ENCODE measurements at regions not wholly inside any gene's neighbourhood (a gene's known extent, or its start where the extent isn't known, plus 50 kb on each side); places are given as distances from the start of the nearest gene placed in this dataset.

DNA sequence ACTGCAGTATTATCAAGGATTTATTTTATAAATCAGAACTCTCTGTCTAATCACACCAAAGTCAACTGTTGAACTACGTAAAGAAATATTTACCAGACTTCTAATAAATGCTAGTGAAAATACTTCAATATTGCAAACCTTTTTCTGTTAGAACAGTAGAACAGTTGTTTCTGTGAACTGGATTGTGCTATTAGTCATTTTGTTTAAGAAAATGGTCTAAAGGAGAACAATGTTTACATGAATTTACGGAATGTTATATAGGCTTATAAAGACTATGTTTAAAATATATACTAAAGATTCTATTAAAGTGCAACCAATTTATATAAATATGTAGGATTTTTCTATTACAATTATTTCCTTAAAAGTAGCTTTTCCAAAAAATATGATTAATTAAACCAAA, 471.4 kb downstream of the FSCB start:
- H3K36me3 ChIP-seq (replicated peaks in 1 of 2; ENCODE audit: control insufficient read depth in 1 of 2, insufficient read depth in 2 of 2, low read length in 1 of 2) = no peaks in the 10 kb centered on the region
- 22% methylated on average over 2 of the region's 2 CpGs for WGBS (ENCODE audit: low lambda C conversion rate)
- no peak overlapping the region for H2AFZ ChIP-seq (ENCODE audit: low read depth)
- no peak overlapping the region for H3K4me2 ChIP-seq
- no peaks in the 10 kb centered on the region for H3K27me3 ChIP-seq (ENCODE audit: insufficient read depth)
- no peak for TF ChIP-seq ELF1 (IDR thresholded peaks at IDR 0.05)
- no peak for TF ChIP-seq SIN3A (IDR thresholded peaks at IDR 0.05; ENCODE audit: borderline replicate concordance, low read depth, low read length)
- no peak for TF ChIP-seq NFIC (IDR thresholded peaks at IDR 0.05; ENCODE audit: borderline replicate concordance)
- TF ChIP-seq, protein P1, sequence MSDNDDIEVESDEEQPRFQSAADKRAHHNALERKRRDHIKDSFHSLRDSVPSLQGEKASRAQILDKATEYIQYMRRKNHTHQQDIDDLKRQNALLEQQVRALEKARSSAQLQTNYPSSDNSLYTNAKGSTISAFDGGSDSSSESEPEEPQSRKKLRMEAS (IDR thresholded peaks at IDR 0.05; ENCODE audit: low read depth) = no peak
- TF ChIP-seq EP300 (IDR thresholded peaks at IDR 0.05; ENCODE audit: borderline replicate concordance in 1 of 2, low read depth in 1 of 2, low read length in 1 of 2) = no peak
- no peak for TF ChIP-seq GABPA (IDR thresholded peaks at IDR 0.05; ENCODE audit: low read depth)
- TF ChIP-seq, protein P2, sequence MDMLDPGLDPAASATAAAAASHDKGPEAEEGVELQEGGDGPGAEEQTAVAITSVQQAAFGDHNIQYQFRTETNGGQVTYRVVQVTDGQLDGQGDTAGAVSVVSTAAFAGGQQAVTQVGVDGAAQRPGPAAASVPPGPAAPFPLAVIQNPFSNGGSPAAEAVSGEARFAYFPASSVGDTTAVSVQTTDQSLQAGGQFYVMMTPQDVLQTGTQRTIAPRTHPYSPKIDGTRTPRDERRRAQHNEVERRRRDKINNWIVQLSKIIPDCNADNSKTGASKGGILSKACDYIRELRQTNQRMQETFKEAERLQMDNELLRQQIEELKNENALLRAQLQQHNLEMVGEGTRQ (IDR thresholded peaks at IDR 0.05; ENCODE audit: borderline replicate concordance, low read depth, low read length) = no peak
- no peaks in the 10 kb centered on the region for H3K9me2 ChIP-seq
- H4K20me1 ChIP-seq (ENCODE audit: insufficient read depth) = no peaks in the 10 kb centered on the region
- no peaks in the 10 kb centered on the region for H3K79me2 ChIP-seq (ENCODE audit: insufficient read depth)
- CTCF ChIA-PET = no interaction called here
- no peak for DNase-seq
- H3K4me3 ChIP-seq (ENCODE audit: low read depth in 2 of 2, low read length in 1 of 2) = no peak overlapping the region
- no peaks in the 10 kb centered on the region for H3K4me1 ChIP-seq (ENCODE audit: control insufficient read depth in 1 of 2, insufficient read depth in 2 of 2, low read depth in 1 of 2, low read length in 1 of 2)
- no peaks in the 10 kb centered on the region for H3F3A ChIP-seq (replicated peaks; ENCODE audit: insufficient read depth)
- no peak overlapping the region for H3K9ac ChIP-seq
- POLR2A ChIA-PET = no interaction called here
- H3K27ac ChIP-seq (ENCODE audit: low read depth in 2 of 2, low read length in 1 of 2) = no peak overlapping the region
- H3K9me3 ChIP-seq = no peaks in the 10 kb centered on the region

DNA sequence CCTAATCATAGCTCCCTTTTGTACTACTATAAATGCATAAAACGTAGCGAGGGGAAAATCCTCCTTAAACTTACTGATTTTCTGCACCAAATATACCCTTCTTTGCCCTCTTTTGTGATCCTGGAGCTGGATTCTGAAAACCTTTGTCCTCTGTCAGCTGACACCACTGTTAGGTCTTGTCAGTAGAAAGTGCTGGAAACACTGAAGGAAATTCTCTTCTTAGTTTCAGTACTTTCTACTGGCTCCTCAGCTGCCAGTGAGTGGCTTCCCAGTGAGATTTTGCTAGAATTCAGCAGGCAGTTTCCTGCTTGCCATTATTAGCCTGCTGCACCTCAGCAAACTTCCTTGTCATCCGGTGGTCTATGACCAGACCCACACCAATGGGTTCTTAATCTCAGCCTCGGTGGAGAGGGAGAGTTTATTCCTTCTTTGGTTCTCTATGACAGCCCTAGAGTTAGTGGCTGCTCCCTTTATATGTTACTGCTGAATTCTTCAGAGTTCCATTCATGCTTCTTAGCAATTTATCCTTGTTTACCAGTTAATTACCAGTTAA, 476.2 kb downstream of the FSCB start:
- Histone ChIP-seq H3K9me3 (no peaks in the 10 kb centered on the region), H3K27ac (ENCODE audit: low read depth in 2 of 2, low read length in 1 of 2) (no peak overlapping the region), H3K36me3 (replicated peaks in 1 of 2; ENCODE audit: control insufficient read depth in 1 of 2, insufficient read depth in 2 of 2, low read length in 1 of 2) (no peaks in the 10 kb centered on the region), H3K9ac (no peak overlapping the region), H3F3A (replicated peaks; ENCODE audit: insufficient read depth) (no peaks in the 10 kb centered on the region), H3K79me2 (ENCODE audit: insufficient read depth) (no peaks in the 10 kb centered on the region), H4K20me1 (ENCODE audit: insufficient read depth) (no peaks in the 10 kb centered on the region), H2AFZ (ENCODE audit: low read depth) (no peak overlapping the region), H3K4me3 (ENCODE audit: low read depth in 2 of 2, low read length in 1 of 2) (no peak overlapping the region), H3K4me1 (ENCODE audit: control insufficient read depth in 1 of 2, insufficient read depth in 2 of 2, low read depth in 1 of 2, low read length in 1 of 2) (no peaks in the 10 kb centered on the region), H3K4me2 (no peak overlapping the region), H3K9me2 (no peaks in the 10 kb centered on the region), H3K27me3 (ENCODE audit: insufficient read depth) (no peaks in the 10 kb centered on the region)
- ChIA-PET CTCF (no interaction called here), POLR2A (no interaction called here)
- WGBS (ENCODE audit: low lambda C conversion rate) = 0% methylated on average over 3 of the region's 4 CpGs
- TF ChIP-seq ELF1 (IDR thresholded peaks at IDR 0.05) = no peak
- TF ChIP-seq, protein P2 (IDR thresholded peaks at IDR 0.05; ENCODE audit: borderline replicate concordance, low read depth, low read length) = no peak
- no peak for DNase-seq

DNA sequence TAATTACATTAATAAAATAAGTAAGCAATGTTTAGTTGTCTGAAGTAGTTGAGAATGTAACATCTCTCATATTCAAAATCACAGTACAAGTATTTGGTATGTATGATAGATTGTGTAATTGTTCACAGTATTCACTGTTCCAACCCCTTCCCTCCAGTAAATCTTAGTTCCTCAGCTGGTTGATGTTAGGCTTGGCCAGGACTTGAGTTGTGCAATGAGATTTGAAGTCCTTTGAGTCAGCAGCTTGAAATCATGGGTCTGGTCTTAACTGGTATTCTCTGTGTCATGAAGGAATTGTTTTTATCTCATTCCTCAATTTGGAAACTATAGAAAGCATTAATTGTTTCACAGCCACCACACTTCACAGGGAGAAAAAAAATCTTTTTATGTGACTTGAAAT, 477.1 kb downstream of the FSCB start:
- TF ChIP-seq, protein P3, sequence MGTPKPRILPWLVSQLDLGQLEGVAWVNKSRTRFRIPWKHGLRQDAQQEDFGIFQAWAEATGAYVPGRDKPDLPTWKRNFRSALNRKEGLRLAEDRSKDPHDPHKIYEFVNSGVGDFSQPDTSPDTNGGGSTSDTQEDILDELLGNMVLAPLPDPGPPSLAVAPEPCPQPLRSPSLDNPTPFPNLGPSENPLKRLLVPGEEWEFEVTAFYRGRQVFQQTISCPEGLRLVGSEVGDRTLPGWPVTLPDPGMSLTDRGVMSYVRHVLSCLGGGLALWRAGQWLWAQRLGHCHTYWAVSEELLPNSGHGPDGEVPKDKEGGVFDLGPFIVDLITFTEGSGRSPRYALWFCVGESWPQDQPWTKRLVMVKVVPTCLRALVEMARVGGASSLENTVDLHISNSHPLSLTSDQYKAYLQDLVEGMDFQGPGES (IDR thresholded peaks at IDR 0.05; ENCODE audit: low read depth, low read length) = no peak
- no peak for TF ChIP-seq YY1 (IDR thresholded peaks at IDR 0.05; ENCODE audit: low read depth)
- TF ChIP-seq CHD2 (IDR thresholded peaks at IDR 0.05; ENCODE audit: low read length, partially characterized antibody) = no peak
- no peak for TF ChIP-seq RAD21 (IDR thresholded peaks at IDR 0.05; ENCODE audit: low read length)
- no peak for TF ChIP-seq FOSL2 (IDR thresholded peaks at IDR 0.05; ENCODE audit: borderline replicate concordance, low read depth)
- no peak for TF ChIP-seq NFIC (IDR thresholded peaks at IDR 0.05; ENCODE audit: borderline replicate concordance)
- no peak for TF ChIP-seq RCOR1 (IDR thresholded peaks at IDR 0.05; ENCODE audit: low read length)
- no peak for TF ChIP-seq ELF1 (IDR thresholded peaks at IDR 0.05)
- TF ChIP-seq, protein P1 (IDR thresholded peaks at IDR 0.05; ENCODE audit: low read depth) = no peak
- POLR2A ChIA-PET = no interaction called here
- no peaks in the 10 kb centered on the region for H3K9me2 ChIP-seq
- CTCF ChIA-PET = no interaction called here
- no peaks in the 10 kb centered on the region for H3K79me2 ChIP-seq (ENCODE audit: insufficient read depth)
- no peak overlapping the region for H3K27ac ChIP-seq (ENCODE audit: low read depth in 2 of 2, low read length in 1 of 2)
- H3K36me3 ChIP-seq (replicated peaks in 1 of 2; ENCODE audit: control insufficient read depth in 1 of 2, insufficient read depth in 2 of 2, low read length in 1 of 2) = no peaks in the 10 kb centered on the region
- no peaks in the 10 kb centered on the region for H4K20me1 ChIP-seq (ENCODE audit: insufficient read depth)
- H3K4me1 ChIP-seq (ENCODE audit: control insufficient read depth in 1 of 2, insufficient read depth in 2 of 2, low read depth in 1 of 2, low read length in 1 of 2) = no peaks in the 10 kb centered on the region
- no peaks in the 10 kb centered on the region for H3K27me3 ChIP-seq (ENCODE audit: insufficient read depth)
- no peak overlapping the region for H2AFZ ChIP-seq (ENCODE audit: low read depth)
- no peak overlapping the region for H3K4me2 ChIP-seq
- H3K9ac ChIP-seq = no peak overlapping the region
- H3K4me3 ChIP-seq (ENCODE audit: low read depth in 2 of 2, low read length in 1 of 2) = no peak overlapping the region
- DNase-seq = no peak
- no peaks in the 10 kb centered on the region for H3K9me3 ChIP-seq
- no peaks in the 10 kb centered on the region for H3F3A ChIP-seq (replicated peaks; ENCODE audit: insufficient read depth)

All from SK-N-SH (cell line).